HG03103 (cell line): ENCODE measurements at regions not wholly inside any gene's neighbourhood (a gene's known extent, or its start where the extent isn't known, plus 50 kb on each side); places are given as distances from the start of the nearest gene placed in this dataset.
"Not testable (repeated sequence)": the region's sequence is repeated elsewhere in the genome, so short reads cannot be mapped to it uniquely, and the experiment has no call there.

Experiments
- ATAC-seq: cut with Tn5 transposase; IDR thresholded peaks from one replicate; pipeline ENCODE4 v1.9.1; 2021; ENCODE audit warnings: low read depth; ENCODE audit not compliant: unreplicated experiment

DNA sequence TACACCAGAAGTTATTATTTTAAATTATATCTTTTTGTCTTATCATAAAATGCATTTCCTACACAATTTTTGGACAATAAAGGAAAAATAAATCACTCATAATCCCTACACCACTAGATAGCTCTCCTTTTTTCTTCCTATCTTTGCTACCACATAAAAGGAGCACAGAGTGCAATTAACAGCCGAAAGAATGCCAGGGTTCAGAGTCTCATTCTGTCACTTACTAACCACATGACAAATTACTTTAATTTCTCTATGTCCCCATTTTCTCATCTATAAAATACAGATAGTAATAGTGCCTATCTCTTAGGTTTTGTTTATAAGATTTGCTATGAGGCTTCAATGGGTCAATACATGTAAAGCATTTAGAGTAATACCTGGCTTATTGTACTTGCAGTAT, 158.7 kb upstream of the GRIN3A start:
- no peak for ATAC-seq

DNA sequence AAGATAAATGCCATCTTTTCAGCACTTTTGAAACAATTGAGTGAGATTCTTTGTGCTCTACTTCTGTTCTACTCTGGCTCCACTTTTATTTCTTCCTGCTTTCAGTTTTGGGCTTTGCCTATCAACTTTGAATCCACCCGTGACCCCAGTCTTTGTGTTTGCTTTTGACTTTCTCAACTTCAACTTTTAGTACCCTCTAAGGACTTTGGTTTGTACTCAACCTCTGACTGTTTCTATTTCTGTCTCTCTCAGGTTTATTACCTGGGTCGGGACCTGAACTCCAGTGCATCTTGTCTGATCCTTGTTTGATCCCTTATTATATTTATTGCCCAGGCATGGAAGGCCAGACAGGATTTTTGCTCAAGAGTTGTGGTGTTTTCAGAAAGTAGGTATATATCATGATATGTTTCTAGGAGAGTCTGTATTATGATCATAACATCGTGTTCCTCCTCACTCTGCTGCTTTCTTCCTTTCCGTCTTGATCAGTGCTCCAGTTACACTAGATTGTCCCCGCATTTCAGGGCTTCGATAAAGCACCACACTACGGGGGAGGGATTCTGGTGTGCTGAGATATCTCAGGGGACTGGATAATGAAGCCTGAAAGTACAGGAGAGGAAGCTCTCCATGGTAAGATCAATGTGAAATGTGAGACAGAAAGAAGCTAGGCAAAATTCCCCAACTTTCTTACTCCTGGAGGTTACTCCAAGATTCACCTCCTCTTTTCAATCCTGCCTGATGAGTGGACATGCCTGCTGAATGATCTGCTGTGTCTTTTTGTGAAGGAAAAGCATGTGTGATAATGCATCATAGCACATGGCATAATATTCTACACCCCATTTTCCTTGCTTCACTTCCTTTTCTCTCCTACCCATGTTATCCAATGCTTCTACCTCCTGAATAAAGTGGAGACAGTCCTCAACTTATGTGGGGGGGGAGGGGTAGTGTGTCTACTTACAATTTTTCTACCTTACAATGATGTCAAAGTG, 155.5 kb upstream of the GRIN3A start:
- ATAC-seq = no peak

DNA sequence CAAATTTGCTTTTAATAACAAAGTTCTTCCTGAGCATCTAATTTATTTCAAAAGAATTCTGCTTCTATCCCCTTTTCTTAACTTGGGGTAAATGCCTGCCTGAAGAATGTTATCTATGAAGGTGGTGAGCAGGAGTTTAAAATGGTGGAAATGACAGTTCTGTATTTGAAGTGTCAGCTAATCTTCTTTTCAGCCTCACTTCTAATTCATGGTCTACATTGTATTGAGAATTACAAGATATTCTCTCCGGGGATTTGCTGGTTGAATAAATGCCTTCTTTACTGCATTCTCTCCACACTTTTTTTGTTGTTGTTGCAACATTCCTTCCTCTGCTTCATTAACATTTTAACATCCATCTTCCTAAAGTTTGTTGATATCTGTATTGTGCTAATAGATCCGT, 143.1 kb upstream of the GRIN3A start:
- no peak for ATAC-seq

DNA sequence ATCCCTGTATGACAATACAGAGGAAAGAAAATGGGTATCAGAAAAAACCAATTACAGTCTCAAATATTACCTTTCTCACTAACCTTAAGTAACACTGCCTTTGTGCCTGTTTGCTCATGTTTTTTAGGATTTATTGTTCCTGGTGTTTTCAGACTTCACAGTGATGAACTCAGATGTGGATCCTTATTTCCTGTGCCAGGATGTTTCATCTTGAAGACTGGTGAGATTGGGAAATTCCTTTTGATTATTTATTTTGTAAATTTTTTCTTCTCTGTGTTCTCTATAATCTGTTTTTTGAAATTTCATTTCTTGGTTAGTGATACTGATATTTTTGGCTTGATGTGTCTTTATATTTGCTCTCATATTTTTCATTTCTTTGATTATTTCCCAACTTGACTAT, 142.4 kb upstream of the GRIN3A start:
- no peak for ATAC-seq

DNA sequence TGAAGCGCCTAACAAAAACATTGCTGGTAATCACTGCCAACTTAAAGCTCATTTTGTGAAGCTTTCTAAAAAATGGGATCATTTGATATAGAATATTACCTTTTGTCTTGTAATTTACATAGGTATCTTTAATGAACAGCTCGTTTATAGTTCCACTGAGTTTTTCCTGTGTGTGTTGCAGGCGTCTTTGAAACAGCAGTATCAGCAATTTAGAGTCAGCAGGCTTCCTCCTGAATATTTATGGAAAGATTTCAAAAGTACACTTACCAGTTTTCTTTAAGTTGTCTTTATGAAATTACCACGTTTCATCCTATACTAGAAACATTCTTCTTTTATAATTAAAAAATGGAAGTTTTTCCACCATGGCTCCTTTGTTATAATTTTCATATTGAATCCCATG, 140.3 kb upstream of the GRIN3A start:
- no peak for ATAC-seq

DNA sequence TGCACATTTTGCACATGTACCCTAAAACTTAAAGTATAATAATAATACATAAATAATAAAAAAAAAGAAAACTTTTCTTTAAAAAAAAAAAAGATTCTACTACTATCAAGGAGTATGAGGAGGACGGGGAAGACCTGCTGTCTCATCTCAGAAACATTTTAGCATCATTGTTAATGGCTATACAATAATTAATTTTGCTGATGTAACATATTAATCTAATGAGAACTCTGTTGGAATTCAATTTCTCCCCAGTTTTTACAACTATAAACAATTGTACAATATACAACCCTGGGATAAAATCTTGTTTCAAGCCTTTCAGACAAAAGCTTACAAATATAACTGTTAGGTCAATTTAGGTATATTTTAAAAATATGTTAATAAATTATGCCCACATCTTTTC, 139.0 kb upstream of the GRIN3A start:
- no peak for ATAC-seq

DNA sequence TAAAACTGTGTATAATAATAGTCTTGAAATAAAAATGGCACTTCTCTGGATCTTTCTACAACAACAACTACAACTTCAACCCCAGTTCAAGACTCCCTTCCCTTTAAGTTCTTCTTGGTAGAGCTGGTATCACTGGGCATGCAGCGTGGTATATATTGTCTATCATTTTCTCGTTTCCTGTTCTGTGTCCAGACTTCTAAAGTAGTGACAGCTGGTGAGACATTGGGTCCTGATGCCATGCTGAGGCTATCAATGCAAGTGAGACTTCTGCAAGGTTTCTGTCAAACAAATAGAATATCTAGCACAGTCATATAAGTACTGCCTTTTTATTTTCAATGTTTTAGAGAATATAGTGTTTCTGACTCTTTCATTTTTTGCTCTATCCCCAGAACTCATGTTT, 123.0 kb upstream of the GRIN3A start:
- no peak for ATAC-seq

DNA sequence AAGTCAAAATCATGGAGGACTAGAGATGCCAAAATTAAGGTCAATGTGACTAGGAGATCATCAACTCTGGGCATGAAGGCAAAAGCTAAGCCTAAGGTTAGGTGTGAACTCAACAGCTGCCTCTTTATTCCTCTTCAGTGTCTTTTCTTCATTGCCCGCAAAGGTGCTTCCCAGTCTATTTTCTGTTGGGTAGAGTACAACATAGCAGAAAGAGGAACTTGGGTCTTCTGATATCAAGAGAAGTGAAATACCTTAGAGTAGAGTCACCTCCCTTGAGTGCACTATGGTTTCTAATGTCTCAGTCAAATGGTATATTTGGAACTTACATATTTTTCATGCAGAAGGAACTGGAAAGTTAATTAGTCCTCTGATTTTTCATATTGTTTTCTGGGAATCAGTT, 122.5 kb upstream of the GRIN3A start:
- ATAC-seq = no peak

DNA sequence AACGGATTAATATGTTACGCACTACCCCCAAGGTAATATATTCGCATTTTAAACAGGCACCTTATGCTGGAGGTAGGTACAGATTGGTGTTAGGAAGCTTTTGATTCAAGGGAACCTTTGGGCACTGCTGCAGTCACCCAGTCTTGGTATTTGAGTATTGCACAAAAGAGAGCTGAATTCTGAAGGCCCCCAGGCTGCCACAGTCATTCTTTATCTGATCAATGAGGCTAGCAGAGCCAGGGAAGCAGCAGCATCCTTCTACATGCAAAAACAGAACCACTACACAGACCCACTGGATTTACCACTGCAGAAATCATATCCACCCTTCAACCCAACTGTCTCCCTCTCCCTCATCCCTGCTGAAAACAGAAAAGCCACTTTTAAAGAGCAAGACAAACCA, 121.2 kb upstream of the GRIN3A start:
- no peak for ATAC-seq

DNA sequence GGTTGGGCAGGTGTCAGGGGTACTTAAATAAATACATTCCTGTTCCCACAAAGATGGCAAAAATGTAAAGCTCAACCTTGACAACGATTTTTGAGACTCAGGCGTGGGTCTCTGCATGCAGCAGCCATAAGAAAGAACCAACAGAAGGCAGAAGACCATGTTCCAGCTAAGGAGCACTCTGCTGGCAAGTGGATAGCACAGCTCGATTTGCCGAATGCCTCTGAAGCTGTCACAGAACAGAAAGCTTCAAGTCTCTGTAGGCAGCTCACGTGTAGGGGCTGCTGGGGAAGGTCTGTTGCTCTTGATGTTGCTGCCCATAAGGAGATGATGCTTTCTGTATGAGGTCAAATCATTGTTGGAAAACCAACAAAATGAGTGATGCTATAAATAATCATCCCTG, 119.6 kb upstream of the GRIN3A start:
- no peak for ATAC-seq

DNA sequence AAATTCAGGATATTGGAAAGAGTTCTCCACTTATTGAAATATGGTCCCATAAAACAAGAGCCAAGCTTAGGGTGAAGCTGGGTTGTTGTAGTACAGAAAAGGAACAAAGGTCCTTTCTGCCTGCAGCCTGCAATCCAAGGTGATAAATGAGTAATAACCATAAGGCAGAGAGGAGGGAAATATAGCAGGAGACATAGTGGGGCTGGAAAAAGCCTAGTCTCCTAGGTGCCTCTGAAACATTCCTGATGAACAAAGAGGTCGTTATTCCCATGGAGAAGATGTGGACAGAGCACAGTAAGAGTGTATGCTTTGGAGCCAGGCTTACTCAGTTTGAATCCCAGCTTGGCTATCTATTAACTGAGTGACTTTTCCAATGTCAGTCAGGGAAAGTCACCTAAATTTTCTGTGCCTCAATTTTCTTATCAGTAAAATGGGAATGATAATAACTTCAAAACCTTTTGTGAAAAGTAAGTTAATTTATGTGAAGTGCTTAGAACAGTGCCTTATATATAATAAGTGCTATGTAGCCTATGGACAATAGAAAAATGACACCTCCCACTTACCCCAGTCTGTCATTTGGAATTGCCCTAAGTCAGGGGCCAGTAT, 110.8 kb upstream of the GRIN3A start:
- ATAC-seq = no peak

DNA sequence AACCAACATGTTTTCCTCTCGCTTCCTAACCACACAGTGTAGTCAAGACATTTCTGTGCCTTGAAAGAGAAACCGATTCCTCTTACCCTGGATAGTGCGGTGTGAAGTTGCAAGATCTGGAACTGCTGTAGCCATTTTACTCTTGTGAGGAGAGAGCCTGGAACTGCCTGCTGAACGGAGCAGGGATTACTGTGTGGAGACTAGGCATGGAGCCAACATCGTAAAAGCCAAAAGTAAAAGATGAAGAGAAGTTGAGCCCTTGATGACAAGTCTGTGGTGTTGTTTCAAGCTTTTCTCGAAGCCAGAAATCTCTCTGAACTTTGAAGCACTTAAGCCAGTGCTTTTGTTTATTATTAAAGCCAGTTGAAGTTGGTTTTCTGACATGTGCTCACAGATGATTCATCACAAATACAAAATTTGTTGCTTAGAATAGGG, 110.1 kb upstream of the GRIN3A start:
- no peak for ATAC-seq

DNA sequence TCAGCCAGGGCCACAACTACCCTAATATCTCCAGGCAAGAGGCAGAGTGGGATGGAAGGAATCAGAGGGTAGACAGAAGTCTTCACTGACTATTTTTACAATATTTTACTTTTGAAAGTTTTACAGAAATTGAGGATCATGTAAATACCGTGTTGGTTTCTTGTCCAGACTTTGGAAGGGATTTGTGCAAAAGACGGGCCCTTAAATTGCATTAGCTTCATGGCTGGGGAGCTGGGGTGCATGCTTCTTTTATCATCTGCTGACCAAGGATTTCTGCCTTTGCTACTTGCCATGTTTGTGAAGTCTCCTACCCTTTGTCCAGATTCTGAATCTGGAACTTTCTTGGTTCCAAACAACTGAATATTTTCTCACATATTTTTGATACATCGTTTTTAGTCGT, 107.7 kb upstream of the GRIN3A start:
- no peak for ATAC-seq

DNA sequence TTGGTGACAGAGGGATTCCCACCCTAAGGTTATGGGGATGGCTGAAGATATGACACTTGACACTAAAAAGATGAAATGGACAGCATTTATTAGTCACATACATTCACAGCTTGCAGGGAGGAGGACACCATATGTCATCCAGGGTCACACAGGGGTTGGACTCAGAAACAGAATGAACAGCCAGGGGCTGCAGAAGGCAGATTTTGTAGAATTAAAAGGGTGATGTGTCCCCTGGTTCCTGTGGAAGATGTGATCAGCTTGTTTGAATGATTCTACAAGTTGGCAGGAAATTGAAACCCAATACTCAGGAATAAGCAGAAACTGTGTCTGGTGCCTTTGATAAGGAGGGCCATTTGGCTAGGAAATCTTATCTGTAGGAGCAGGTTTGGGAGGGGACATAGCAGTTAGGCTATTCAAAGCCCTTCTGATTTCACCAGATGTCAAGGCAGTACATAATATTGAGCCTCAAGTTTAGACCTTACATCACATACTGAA, 102.3 kb upstream of the GRIN3A start:
- ATAC-seq = no peak

DNA sequence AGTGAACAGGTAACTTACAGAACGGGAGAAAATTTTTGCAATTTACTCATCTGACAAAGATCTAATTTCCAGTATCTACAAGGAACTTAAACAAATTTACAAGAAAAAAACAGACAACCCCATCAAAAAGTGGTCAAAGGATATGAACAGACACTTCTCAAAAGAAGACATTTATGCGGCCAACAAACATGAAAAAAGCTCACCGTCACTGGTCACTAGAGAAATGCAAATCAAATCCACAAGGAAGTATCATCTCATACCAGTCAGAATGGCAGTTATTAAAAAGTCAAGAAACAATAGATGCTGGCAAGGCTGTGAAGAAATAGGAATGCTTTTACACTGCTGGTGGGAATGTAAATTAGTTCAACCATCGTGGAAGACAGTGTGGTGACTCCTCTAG, 100.5 kb upstream of the GRIN3A start:
- ATAC-seq = not testable (repeated sequence)

DNA sequence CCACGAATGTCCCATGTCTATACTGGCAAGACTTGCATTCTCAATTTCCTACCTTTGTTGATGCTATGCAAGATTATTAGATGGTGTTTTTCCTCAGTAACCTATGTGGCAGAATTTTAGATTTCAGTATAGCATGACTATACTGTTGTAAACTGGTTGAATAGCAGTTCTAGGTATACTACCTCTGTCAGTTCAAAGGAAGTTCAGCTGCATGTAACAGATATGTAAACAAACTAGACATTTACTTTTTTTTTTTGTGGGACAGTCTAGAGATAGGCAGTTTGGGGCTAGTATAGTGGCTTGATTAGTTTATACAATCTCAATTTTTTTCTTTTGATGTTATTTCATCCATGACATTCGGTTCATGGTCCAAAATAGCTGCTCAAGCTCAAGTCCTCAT, 97.6 kb upstream of the GRIN3A start:
- no peak for ATAC-seq

DNA sequence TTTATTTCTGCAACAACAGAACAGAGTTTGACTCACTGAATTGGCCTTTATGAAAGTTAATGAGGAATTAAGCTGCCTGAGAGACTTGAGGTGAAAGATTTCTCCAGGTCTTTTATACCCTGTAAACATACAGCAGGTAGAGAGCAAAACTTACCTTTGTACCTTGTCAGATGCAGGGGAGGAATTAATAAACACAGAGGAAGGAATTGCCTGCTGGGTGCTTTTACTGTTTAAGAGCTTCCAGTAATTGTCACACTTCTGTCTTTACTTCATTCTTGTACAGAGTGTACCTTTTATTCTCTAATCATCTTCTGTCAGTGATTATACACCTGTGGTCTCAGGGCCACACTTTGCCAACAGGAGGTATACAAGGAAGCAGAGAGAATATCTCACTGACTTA, 94.0 kb upstream of the GRIN3A start:
- no peak for ATAC-seq

DNA sequence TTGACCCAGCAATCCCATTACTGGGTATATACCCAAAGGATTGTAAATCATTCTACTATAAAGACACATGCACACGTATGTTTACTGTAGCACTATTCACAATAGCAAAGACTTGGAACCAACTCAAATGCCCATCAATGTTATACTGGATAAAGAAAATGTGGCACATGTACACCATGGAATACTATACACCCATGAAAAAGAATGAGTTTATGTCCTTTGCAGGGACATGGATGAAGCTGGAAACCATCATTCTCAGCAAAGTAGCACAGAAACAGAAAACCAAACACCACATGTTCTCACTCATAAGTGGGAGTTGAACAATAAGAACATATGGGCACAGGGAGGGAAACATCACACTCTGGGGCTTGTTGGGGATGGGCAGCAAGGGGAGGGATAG, 83.0 kb upstream of the GRIN3A start:
- not testable (repeated sequence) for ATAC-seq

DNA sequence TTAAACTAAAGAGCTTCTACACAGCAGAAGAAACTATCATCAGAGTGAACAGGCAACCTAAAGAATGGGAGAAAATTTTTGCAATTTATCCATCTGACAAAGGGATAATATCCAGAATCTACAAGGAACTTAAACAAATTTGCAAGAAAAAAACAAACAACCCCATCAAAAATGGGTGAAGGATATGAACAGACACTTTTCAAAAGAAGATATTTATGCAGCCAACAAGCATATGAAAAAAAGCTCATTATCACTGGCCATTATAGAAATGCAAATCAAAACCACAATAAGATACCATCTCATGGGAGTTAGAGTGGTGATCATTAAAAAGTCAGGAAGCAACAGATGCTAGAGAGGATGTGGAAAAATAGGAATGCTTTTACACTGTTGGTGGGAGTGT, 82.5 kb upstream of the GRIN3A start:
- ATAC-seq = not testable (repeated sequence)

DNA sequence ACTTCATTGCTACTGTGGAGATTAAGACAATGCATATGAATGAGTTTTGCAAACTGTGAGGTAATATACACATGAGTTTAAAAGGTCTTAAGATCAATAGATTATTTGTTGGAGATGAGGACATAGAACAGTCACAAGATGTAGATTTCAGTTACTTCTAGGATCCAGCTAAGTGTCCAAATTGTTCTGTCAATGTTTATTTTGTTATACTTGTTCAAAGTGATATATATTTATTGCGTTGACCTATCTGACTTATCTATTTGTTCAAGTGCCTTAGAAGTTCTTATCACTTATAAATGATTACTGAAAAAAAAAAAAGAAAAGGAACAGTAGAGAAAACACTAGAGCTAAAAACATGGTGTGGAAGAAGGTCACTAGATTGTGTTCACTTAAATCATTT, 75.6 kb upstream of the GRIN3A start:
- no peak for ATAC-seq

DNA sequence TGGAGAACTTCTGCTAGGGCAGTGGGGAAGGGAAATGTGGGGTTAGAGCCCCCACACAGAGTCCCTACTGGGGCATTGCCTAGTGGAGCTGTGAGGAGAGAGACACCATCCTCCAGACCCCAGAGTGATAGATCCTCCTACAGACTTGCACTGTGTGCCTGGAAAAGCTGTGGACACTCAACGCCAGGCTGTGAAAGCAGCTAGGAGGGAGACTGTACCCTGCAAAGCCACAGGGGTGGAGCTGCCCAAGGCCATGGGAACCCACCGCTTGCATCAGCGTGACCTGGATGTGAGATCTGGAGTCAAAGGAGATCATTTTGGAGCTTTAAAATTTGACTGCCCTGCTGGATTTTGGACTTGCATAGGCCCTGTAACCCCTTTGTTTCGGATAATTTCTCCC, 69.4 kb upstream of the GRIN3A start:
- ATAC-seq = not testable (repeated sequence)

DNA sequence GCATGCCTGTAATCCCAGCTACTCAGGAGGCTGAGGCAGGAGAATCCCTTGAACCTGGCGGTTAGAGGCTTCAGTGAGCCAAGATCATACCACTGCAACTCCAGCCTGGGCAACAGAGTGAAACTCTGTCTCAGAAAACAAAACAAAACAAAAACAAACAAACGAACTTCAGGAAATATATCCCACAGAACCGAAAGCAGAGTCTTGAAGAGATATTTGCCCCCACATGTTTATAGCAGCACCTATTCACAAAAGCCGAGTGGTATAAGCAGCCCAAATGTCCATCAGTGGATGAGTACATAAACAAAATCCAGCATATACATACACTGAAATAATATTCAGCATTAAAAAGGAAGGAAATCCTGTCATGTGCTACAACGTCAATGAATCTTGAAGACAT, 57.6 kb upstream of the GRIN3A start:
- ATAC-seq = no peak
